PFSK-1 (cell line): ENCODE measurements at regions not wholly inside any gene's neighbourhood (a gene's known extent, or its start where the extent isn't known, plus 50 kb on each side); places are given as distances from the start of the nearest gene placed in this dataset.

ENCODE experiments used
- FOXP2 ChIP-seq: optimal IDR thresholded peaks from 2 replicates; pipeline ENCODE3; 2011; ENCODE audit warnings: borderline replicate concordance, control low read depth, inconsistent platforms; ENCODE audit not compliant: insufficient read depth; ENCODE audit errors: extremely low read length, extremely low read depth
- SIN3A ChIP-seq: IDR thresholded peaks from 2 replicates; pipeline ENCODE4 v1.6.1; 2012; ENCODE audit warnings: mild to moderate bottlenecking, low read length, moderate library complexity, borderline replicate concordance; ENCODE audit not compliant: insufficient read depth
- TAF1 ChIP-seq: IDR thresholded peaks from 2 replicates; pipeline ENCODE4 v1.6.1; 2012; ENCODE audit warnings: low read length, control low read depth, borderline replicate concordance; ENCODE audit not compliant: insufficient read depth
- TF ChIP-seq, protein P1 (sequence below), 2 experiments: IDR thresholded peaks; 2 replicates each; pipeline versions ENCODE4 v1.6.1 to v1.8.0; 2011 to 2012; ENCODE audit warnings: low read depth in 2 of 2, low read length in 2 of 2, control low read depth in 1 of 2, inconsistent platforms in 1 of 2, mild to moderate bottlenecking in 1 of 2, moderate library complexity in 1 of 2; ENCODE audit not compliant: insufficient read depth in 1 of 2

DNA sequence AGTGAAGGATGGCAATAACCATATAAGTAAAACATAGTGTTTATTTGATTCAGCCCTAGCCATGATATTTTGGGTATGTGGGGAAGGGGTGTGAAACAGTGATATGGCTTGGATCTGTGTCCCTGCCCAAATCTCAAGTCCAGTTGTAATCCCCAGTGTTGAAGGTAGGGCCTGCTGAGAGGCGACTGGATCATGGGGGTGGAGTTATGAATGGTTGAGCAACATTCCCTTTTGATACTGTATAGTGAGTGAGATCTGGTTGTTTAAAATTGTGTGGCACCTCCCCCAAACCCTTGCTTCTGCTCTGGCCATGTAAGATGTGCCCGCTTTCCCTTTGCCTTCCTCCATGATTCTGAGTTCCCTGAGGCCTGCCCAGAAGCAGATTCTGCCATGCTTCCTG lies 1804.6 kb downstream of the MAT2B start:
- TF ChIP-seq, protein P1, sequence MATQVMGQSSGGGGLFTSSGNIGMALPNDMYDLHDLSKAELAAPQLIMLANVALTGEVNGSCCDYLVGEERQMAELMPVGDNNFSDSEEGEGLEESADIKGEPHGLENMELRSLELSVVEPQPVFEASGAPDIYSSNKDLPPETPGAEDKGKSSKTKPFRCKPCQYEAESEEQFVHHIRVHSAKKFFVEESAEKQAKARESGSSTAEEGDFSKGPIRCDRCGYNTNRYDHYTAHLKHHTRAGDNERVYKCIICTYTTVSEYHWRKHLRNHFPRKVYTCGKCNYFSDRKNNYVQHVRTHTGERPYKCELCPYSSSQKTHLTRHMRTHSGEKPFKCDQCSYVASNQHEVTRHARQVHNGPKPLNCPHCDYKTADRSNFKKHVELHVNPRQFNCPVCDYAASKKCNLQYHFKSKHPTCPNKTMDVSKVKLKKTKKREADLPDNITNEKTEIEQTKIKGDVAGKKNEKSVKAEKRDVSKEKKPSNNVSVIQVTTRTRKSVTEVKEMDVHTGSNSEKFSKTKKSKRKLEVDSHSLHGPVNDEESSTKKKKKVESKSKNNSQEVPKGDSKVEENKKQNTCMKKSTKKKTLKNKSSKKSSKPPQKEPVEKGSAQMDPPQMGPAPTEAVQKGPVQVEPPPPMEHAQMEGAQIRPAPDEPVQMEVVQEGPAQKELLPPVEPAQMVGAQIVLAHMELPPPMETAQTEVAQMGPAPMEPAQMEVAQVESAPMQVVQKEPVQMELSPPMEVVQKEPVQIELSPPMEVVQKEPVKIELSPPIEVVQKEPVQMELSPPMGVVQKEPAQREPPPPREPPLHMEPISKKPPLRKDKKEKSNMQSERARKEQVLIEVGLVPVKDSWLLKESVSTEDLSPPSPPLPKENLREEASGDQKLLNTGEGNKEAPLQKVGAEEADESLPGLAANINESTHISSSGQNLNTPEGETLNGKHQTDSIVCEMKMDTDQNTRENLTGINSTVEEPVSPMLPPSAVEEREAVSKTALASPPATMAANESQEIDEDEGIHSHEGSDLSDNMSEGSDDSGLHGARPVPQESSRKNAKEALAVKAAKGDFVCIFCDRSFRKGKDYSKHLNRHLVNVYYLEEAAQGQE (IDR thresholded peaks at IDR 0.05; ENCODE audit: insufficient read depth in 1 of 2, low read depth in 2 of 2, low read length in 2 of 2): no peak
- no peak for TF ChIP-seq TAF1
- TF ChIP-seq SIN3A: no peak
- no peak for TF ChIP-seq FOXP2
